Spleen (tissue), 11 donors: ENCODE measurements at regions not wholly inside any gene's neighbourhood (a gene's known extent, or its start where the extent isn't known, plus 50 kb on each side); places are given as distances from the start of the nearest gene placed in this dataset.

Experiments
- DNase-seq: peaks from one replicate; pipeline ENCODE4 v3.0.0-alpha.2; 2020
- H3K27ac ChIP-seq, 8 donors: fragments of 200-600 bp; sonication (generic) in 7 of 8; 1 replicate in 4 of 8; 2 replicates in 4 of 8; pipeline versions ENCODE4 v1.5.0 to v1.8.0; 2016 to 2021; ENCODE audit warnings: inconsistent platforms in 4 of 8, mild to moderate bottlenecking in 4 of 8, moderate library complexity in 1 of 8
- H3K27me3 ChIP-seq, 7 donors: fragments of 200-600 bp; sonication (generic) in 6 of 7; replicated peaks in 1 of 7; 1 replicate in 4 of 7; 2 replicates in 3 of 7; pipeline versions ENCODE4 v1.5.0 to v1.8.0; 2016 to 2021; ENCODE audit warnings: inconsistent platforms in 3 of 7, mild to moderate bottlenecking in 1 of 7
- H3K36me3 ChIP-seq, 6 donors: fragments of 200-600 bp; sonication (generic) in 5 of 6; 1 replicate in 4 of 6; 2 replicates in 2 of 6; pipeline versions ENCODE4 v1.5.0 to v1.8.0; 2016 to 2021; ENCODE audit warnings: inconsistent platforms in 2 of 6
- H3K4me1 ChIP-seq, 6 donors: fragments of 200-600 bp; sonication (generic) in 5 of 6; 1 replicate in 3 of 6; 2 replicates in 3 of 6; pipeline versions ENCODE4 v1.5.0 to v1.8.0; 2016 to 2021; ENCODE audit warnings: inconsistent platforms in 3 of 6
- H3K4me3 ChIP-seq, 8 donors: fragments of 200-600 bp; sonication (generic) in 7 of 8; 1 replicate in 4 of 8; 2 replicates in 4 of 8; pipeline versions ENCODE4 v1.5.0 to v1.8.0; 2016 to 2021; ENCODE audit warnings: inconsistent platforms in 4 of 8, mild to moderate bottlenecking in 4 of 8, moderate library complexity in 2 of 8
- H3K9me3 ChIP-seq, 8 donors: fragments of 200-600 bp; sonication (generic) in 7 of 8; 1 replicate in 4 of 8; 2 replicates in 4 of 8; pipeline versions ENCODE4 v1.5.0 to v1.8.0; 2016 to 2021; ENCODE audit warnings: inconsistent platforms in 4 of 8
- POLR2A ChIP-seq, 3 donors: fragments of 450-650 bp; IDR thresholded peaks; one replicate each; pipeline ENCODE4 v1.5.1; 2017; ENCODE audit warnings: antibody characterized with exemption in 3 of 3, mild to moderate bottlenecking in 1 of 3
- POLR2AphosphoS5 ChIP-seq, 3 donors: sonication (generic); formaldehyde crosslinking; IDR thresholded peaks; one replicate each; pipeline ENCODE4 v1.5.1; 2017; ENCODE audit warnings: antibody characterized with exemption in 3 of 3
- WGBS, 5 donors: extraction: QIAGEN DNeasy Blood & Tissue Kit in 3 of 5; methylation state at CpG; one replicate each; pipeline versions ENCODE4 v1.1.5 to v1.1.7; 2013 to 2018; 5-methylcytosine and 5-hydroxymethylcytosine counted together
- intact Hi-C: fragments of 100-400 bp; cut with DNase I; formaldehyde crosslinking; loops from one replicate; pipeline ENCODE4 v1.15.0; 2023; ENCODE audit warnings: low total_unique reads
- TF ChIP-seq, protein P1 (sequence below), 11 experiments: fragments of 200-600 bp in 7 of 11; fragments of 450-650 bp in 4 of 11; sonication (generic) in 4 of 11; IDR thresholded peaks in 8 of 11; conservative IDR thresholded peaks in 3 of 11; 1 replicate in 7 of 11; 2 replicates in 4 of 11; pipeline versions ENCODE4 v1.4.0 to v1.8.0; 2016 to 2021; ENCODE audit warnings: antibody characterized with exemption in 11 of 11, inconsistent platforms in 4 of 11, mild to moderate bottlenecking in 1 of 11
- donor health status: healthy with polysubstance abuse.
- donor health status: DM: no; HTN: no; CAD: no; lungs with moderate emphysema.
- donor health status: DM: no; HTN: no; CAD: no.
- donor health status: Bipolar disorder and iron deficiency.
- donor health status: healthy.
- donor health status: DM: no; HTN: no; CAD: no.
- donor health status: DM: yes; HTN: yes; CAD: no.

DNA sequence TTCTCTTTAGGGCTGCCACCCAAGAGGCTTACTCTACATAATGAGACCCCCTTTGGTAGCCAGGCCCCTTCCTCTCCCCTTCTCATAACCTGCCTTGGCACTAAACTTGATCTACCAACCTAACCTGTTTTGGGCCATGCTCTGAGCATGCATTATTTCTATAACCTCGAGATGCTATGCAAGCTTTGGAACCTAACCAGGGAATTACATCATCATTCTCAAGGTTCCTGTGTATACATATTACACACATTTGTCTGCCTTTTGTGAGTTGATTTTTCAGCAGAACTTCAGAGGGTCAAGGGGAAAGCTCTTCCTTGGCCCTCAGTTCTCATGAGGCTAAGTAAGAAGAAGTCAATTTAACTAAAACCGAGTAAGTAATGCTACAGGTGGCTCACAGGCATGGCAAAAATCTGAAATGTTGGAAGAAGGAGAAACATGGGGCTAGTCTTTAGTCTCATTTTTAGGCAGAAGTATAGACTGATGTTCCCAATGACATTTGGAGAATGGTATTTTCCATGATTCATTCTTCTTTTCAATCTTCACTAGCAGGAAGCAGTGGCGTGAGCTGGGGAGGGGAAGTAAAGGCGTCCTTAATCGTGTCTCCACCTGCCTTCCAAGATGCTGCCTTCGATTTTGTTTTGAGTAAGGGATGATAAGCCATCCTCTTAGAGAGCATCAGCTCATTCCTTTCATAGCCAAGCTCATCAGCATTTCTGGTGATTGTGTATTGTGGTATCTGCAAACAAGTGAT, 308.4 kb downstream of the ABCC12 start:
- Histone ChIP-seq H3K36me3 (no peaks in the 10 kb centered on the region), H3K4me3 (no peak overlapping the region), H3K27ac (no peak overlapping the region), H3K4me1 (no peaks in the 10 kb centered on the region), H3K9me3 (no peaks in the 10 kb centered on the region), H3K27me3 (no peaks in the 10 kb centered on the region)
- 76 to 86% (median 83%) methylated on average over 6 of the region's 6 CpGs for WGBS, 5 donors
- intact Hi-C loops: no loop called here
- no peak for TF ChIP-seq POLR2AphosphoS5 (IDR thresholded peaks at IDR 0.05)
- TF ChIP-seq, protein P1, sequence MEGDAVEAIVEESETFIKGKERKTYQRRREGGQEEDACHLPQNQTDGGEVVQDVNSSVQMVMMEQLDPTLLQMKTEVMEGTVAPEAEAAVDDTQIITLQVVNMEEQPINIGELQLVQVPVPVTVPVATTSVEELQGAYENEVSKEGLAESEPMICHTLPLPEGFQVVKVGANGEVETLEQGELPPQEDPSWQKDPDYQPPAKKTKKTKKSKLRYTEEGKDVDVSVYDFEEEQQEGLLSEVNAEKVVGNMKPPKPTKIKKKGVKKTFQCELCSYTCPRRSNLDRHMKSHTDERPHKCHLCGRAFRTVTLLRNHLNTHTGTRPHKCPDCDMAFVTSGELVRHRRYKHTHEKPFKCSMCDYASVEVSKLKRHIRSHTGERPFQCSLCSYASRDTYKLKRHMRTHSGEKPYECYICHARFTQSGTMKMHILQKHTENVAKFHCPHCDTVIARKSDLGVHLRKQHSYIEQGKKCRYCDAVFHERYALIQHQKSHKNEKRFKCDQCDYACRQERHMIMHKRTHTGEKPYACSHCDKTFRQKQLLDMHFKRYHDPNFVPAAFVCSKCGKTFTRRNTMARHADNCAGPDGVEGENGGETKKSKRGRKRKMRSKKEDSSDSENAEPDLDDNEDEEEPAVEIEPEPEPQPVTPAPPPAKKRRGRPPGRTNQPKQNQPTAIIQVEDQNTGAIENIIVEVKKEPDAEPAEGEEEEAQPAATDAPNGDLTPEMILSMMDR (IDR thresholded peaks at IDR 0.05 in 8 of 11, conservative IDR thresholded peaks at IDR 0.05 in 3 of 11): no peak
- TF ChIP-seq POLR2A (IDR thresholded peaks at IDR 0.05): no peak
- DNase-seq: no peak

DNA sequence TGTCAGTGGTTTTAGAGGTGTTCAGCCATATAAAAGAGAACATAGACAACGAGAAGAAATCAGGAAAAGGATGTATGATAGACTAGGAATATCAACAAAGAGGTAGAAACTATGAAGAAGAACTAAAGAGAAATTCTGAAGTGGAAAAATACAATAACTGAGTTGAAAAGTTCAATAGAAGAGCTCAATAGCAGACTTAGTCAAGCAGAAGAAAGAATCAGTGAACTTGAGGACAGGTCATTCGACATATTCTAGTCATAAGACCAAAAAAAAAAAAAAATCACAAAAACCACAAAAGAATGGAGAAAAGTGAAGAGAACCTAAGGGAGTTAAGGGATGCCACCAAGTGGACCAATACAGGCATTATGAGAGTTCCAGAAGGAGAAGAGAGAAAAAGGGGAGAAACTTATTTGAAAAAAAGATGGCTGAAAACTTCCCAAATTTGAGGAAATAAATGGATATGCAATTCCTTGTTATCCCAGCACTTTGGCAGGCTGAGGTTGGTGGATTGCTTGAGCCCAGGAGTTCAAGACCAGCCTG, 321.2 kb downstream of the ABCC12 start:
- DNase-seq: no peak
- H3K36me3 ChIP-seq: no peaks in the 10 kb centered on the region

DNA sequence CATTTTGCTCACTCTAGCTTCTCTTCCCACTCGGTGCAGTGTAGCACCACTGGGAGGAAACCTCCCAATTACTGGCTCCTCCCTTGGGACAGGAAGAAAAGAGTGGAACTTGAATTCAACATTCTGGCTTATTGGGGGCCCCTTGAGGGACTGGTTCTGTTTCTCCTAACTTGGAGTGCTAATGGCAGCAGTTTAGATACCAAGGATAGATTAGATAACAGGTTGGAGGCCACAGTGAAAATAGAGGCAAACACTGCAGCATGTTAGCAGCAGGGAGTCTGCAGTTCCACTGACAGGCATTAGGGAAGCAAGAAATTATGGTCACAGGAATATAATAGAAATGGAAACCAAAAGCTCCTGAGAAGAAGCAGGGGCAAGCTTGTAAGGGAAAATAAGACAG, 322.0 kb downstream of the ABCC12 start:
- Histone ChIP-seq H3K4me1 (no peaks in the 10 kb centered on the region), H3K9me3 (peaks cover 11 to 64% (median 49%) of the 10 kb centered on the region in 8 donors), H3K36me3 (no peaks in the 10 kb centered on the region), H3K4me3 (no peak overlapping the region), H3K27ac (no peak overlapping the region), H3K27me3 (no peaks in the 10 kb centered on the region)
- intact Hi-C loops: no loop called here
- no peak for TF ChIP-seq POLR2A (IDR thresholded peaks at IDR 0.05)
- TF ChIP-seq POLR2AphosphoS5 (IDR thresholded peaks at IDR 0.05): no peak
- TF ChIP-seq, protein P1 (IDR thresholded peaks at IDR 0.05 in 8 of 11, conservative IDR thresholded peaks at IDR 0.05 in 3 of 11): no peak
- DNase-seq: no peak
- WGBS, 5 donors: 79 to 88% (median 80%) methylated on average over 1 of the region's 1 CpG

More for the DNA sequence above, 321.2 kb downstream of the ABCC12 start:
- 64 to 71% (median 69%) methylated on average over 2 of the region's 2 CpGs for WGBS, 5 donors
- no peak for TF ChIP-seq POLR2AphosphoS5 (IDR thresholded peaks at IDR 0.05)
- no peak for TF ChIP-seq POLR2A (IDR thresholded peaks at IDR 0.05)
- TF ChIP-seq, protein P1 (IDR thresholded peaks at IDR 0.05 in 8 of 11, conservative IDR thresholded peaks at IDR 0.05 in 3 of 11): no peak
- no peaks in the 10 kb centered on the region for H3K27me3 ChIP-seq
- no peak overlapping the region for H3K27ac ChIP-seq
- H3K4me3 ChIP-seq: no peak overlapping the region
- peaks cover 11 to 71% (median 49%) of the 10 kb centered on the region in 8 donors for H3K9me3 ChIP-seq
- intact Hi-C loops: no loop called here
- no peaks in the 10 kb centered on the region for H3K4me1 ChIP-seq

DNA sequence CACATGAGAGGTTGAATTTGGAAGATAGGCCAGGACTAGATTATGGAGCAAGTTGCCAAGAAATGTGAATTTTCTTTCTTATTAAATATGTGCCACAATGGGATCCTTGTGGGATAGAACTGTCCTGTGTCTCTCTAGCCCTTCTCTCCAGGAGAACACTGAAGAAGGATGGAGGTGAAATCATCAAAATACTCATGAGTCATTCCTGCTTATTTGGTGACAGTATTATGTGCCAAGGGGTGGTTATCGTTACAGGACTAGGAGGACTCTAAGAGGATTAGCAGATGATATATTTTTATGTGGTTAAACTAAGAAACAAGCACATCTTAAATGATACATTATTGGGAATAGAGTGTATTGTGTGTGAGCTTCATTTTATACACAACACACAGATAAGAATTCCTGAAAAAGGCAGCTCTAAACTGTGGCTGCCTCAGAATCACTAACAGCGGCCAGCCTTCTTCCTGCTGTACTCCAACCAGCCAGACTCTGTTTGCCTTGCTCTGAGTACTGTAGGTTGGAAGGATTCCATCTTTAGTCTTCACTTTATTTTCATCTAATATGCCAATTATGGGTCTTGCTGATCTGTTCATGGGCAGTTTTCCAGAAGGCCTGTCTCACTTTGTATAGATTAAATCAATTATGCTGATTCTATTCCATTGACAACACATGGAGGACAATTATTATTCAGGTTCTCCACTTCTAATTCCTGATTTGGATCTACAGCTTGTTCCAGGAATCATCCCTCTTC, 325.8 kb downstream of the ABCC12 start:
- TF ChIP-seq POLR2AphosphoS5 (IDR thresholded peaks at IDR 0.05) (no peak), POLR2A (IDR thresholded peaks at IDR 0.05) (no peak)
- TF ChIP-seq, protein P1 (IDR thresholded peaks at IDR 0.05 in 8 of 11, conservative IDR thresholded peaks at IDR 0.05 in 3 of 11): no peak
- DNase-seq: no peak
- H3K9me3 ChIP-seq: peaks cover 9 to 61% (median 44%) of the 10 kb centered on the region in 8 donors
- H3K4me1 ChIP-seq: no peaks in the 10 kb centered on the region
- WGBS, 5 donors: 86 to 93% (median 90%) methylated on average over 2 of the region's 2 CpGs
- H3K4me3 ChIP-seq: no peak overlapping the region
- H3K27me3 ChIP-seq: no peaks in the 10 kb centered on the region
- no peak overlapping the region for H3K27ac ChIP-seq
- intact Hi-C loops: no loop called here
- H3K36me3 ChIP-seq: no peaks in the 10 kb centered on the region
